ENCODE measurements at regions not wholly inside any gene's neighbourhood (a gene's known extent, or its start where the extent isn't known, plus 50 kb on each side); places are given as distances from the start of the nearest gene placed in this dataset.

GRCh38 chr2:143918465-143918989 is 601.4 kb downstream of the ZEB2 start:
- H3K9me3 ChIP-seq (ENCODE audit: low read depth, low read length, poor library complexity, severe bottlenecking) = peaks cover 5% of the 10 kb centered on the region
- POLR2A ChIA-PET (ENCODE audit: low non-redundant PET) = no interaction called here
- DNase-seq (ENCODE audit: low spot score) = no peak
- intact Hi-C loops (cut with micrococcal nuclease; ENCODE audit: unreplicated experiment) = no loop called here
- H3K4me3 ChIP-seq (ENCODE audit: low read depth, low read length, poor library complexity, severe bottlenecking) = no peak overlapping the region
- no peaks in the 10 kb centered on the region for H3K27me3 ChIP-seq (replicated peaks; ENCODE audit: insufficient read depth, low read depth, low read length, poor library complexity)
- no peaks in the 10 kb centered on the region for H3K4me1 ChIP-seq (ENCODE audit: insufficient read depth, low read length, poor library complexity, severe bottlenecking)
- H3K27ac ChIP-seq (ENCODE audit: low read depth, low read length, poor library complexity, severe bottlenecking) = no peak overlapping the region
- TF ChIP-seq, protein P1, sequence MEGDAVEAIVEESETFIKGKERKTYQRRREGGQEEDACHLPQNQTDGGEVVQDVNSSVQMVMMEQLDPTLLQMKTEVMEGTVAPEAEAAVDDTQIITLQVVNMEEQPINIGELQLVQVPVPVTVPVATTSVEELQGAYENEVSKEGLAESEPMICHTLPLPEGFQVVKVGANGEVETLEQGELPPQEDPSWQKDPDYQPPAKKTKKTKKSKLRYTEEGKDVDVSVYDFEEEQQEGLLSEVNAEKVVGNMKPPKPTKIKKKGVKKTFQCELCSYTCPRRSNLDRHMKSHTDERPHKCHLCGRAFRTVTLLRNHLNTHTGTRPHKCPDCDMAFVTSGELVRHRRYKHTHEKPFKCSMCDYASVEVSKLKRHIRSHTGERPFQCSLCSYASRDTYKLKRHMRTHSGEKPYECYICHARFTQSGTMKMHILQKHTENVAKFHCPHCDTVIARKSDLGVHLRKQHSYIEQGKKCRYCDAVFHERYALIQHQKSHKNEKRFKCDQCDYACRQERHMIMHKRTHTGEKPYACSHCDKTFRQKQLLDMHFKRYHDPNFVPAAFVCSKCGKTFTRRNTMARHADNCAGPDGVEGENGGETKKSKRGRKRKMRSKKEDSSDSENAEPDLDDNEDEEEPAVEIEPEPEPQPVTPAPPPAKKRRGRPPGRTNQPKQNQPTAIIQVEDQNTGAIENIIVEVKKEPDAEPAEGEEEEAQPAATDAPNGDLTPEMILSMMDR (conservative IDR thresholded peaks at IDR 0.05; ENCODE audit: low read depth, low read length) = no peak
- TF ChIP-seq EZH2 (IDR thresholded peaks at IDR 0.05; ENCODE audit: borderline replicate concordance, low read depth, low read length, poor library complexity, severe bottlenecking) = no peak
- CTCF ChIA-PET = no interaction called here
- BruUV-seq (replicated peaks) = no TSS peak
- no peaks in the 10 kb centered on the region for H3K36me3 ChIP-seq (ENCODE audit: insufficient read depth, low read length, poor library complexity, severe bottlenecking)

GRCh38 chr2:143916781-143917180 is 603.1 kb downstream of the ZEB2 start:
- DNase-seq (ENCODE audit: low spot score) = no peak
- Histone ChIP-seq H3K4me3 (ENCODE audit: low read depth, low read length, poor library complexity, severe bottlenecking) (no peak overlapping the region), H3K36me3 (ENCODE audit: insufficient read depth, low read length, poor library complexity, severe bottlenecking) (no peaks in the 10 kb centered on the region), H3K4me1 (ENCODE audit: insufficient read depth, low read length, poor library complexity, severe bottlenecking) (no peaks in the 10 kb centered on the region), H3K27me3 (replicated peaks; ENCODE audit: insufficient read depth, low read depth, low read length, poor library complexity) (no peaks in the 10 kb centered on the region), H3K27ac (ENCODE audit: low read depth, low read length, poor library complexity, severe bottlenecking) (no peak overlapping the region), H3K9me3 (ENCODE audit: low read depth, low read length, poor library complexity, severe bottlenecking) (peaks cover 5% of the 10 kb centered on the region)
- intact Hi-C loops (cut with micrococcal nuclease; ENCODE audit: unreplicated experiment) = no loop called here
- TF ChIP-seq, protein P1 (conservative IDR thresholded peaks at IDR 0.05; ENCODE audit: low read depth, low read length) = no peak
- TF ChIP-seq EZH2 (IDR thresholded peaks at IDR 0.05; ENCODE audit: borderline replicate concordance, low read depth, low read length, poor library complexity, severe bottlenecking) = no peak
- no TSS peak for BruUV-seq (replicated peaks)
- ChIA-PET CTCF (no interaction called here), POLR2A (ENCODE audit: low non-redundant PET) (no interaction called here)

DNA sequence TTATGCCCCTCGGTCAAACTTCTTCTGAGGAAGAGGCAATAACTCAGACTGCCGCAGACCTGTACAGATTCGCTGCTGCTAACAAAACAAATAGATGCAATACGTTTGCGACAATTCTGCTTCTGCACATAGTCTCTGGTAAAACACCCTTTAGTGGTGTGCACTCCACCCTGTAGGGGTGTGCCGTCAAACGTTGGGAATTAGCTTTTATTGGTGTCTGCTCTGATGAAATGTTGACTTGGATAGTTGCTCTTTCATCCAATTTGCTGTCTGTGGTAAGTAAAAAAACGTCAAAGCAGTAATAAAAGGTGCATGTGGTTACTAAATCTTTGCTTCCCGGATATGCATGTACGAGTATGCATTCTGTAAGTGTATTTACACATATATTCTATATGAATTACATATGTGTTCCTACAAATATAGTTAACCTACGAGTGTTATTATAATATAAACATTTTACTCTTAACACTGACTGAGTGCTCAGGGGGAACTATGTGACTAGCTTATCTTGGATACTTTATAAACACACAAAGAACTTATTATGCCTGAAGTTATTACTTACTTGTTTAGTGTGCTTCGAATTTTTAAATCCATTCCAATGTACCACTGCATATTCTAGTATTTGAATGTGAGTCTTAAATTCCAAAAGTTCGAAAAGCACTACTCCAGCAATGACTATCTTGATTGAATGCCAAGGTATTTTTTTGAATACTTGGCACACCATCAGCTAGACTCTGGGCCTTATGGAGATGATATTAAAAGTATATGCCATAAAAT is 610.2 kb downstream of the ZEB2 start:
- ChIA-PET CTCF (no interaction called here), POLR2A (ENCODE audit: low non-redundant PET) (no interaction called here)
- no peaks in the 10 kb centered on the region for H3K36me3 ChIP-seq (ENCODE audit: insufficient read depth, low read length, poor library complexity, severe bottlenecking)
- no peak overlapping the region for H3K27ac ChIP-seq (ENCODE audit: low read depth, low read length, poor library complexity, severe bottlenecking)
- no peaks in the 10 kb centered on the region for H3K4me1 ChIP-seq (ENCODE audit: insufficient read depth, low read length, poor library complexity, severe bottlenecking)
- DNase-seq (ENCODE audit: low spot score) = no peak
- H3K4me3 ChIP-seq (ENCODE audit: low read depth, low read length, poor library complexity, severe bottlenecking) = no peak overlapping the region
- no peaks in the 10 kb centered on the region for H3K27me3 ChIP-seq (replicated peaks; ENCODE audit: insufficient read depth, low read depth, low read length, poor library complexity)
- H3K9me3 ChIP-seq (ENCODE audit: low read depth, low read length, poor library complexity, severe bottlenecking) = no peaks in the 10 kb centered on the region
- intact Hi-C loops (cut with micrococcal nuclease; ENCODE audit: unreplicated experiment) = no loop called here
- no TSS peak for BruUV-seq (replicated peaks)
- no peak for TF ChIP-seq EZH2 (IDR thresholded peaks at IDR 0.05; ENCODE audit: borderline replicate concordance, low read depth, low read length, poor library complexity, severe bottlenecking)
- TF ChIP-seq, protein P1 (conservative IDR thresholded peaks at IDR 0.05; ENCODE audit: low read depth, low read length) = no peak
